ENCODE measurements at regions not wholly inside any gene's neighbourhood (a gene's known extent, or its start where the extent isn't known, plus 50 kb on each side); places are given as distances from the start of the nearest gene placed in this dataset.
A peak's percentile ranks its signal among the peaks of the same experiment; 100 is the strongest.

DNA sequence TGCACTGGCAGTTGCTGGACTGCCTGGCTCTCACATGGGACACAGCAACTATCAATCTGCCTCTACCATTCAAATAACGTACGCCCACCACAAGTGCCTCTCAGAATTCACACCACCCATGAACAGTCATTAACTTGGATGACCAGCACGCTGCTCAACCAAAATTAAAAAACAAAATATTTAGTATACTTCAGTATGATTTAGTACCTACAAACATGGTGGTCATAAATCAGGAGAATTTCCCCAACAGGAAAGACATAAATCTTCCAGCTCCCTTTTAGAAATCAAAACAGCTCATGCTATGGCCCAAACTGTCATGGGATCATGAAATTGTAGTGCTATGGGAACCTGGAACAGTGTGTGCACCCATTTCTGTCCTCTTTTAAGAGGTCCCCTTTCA is 317.4 kb upstream of the ETAA1 start:
- Histone ChIP-seq H3K27me3 (no peaks in the 10 kb centered on the region), H3K4me1 (no peaks in the 10 kb centered on the region), H3K36me3 (no peaks in the 10 kb centered on the region), H3K4me3 (no peak overlapping the region), H3K27ac (no peak overlapping the region), H3K9me3 (peaks cover 0 to 15% (median 0%) of the 10 kb centered on the region in 11 donors)
- no peak for DNase-seq
- ATAC-seq = no peak
- TF ChIP-seq, protein P1, sequence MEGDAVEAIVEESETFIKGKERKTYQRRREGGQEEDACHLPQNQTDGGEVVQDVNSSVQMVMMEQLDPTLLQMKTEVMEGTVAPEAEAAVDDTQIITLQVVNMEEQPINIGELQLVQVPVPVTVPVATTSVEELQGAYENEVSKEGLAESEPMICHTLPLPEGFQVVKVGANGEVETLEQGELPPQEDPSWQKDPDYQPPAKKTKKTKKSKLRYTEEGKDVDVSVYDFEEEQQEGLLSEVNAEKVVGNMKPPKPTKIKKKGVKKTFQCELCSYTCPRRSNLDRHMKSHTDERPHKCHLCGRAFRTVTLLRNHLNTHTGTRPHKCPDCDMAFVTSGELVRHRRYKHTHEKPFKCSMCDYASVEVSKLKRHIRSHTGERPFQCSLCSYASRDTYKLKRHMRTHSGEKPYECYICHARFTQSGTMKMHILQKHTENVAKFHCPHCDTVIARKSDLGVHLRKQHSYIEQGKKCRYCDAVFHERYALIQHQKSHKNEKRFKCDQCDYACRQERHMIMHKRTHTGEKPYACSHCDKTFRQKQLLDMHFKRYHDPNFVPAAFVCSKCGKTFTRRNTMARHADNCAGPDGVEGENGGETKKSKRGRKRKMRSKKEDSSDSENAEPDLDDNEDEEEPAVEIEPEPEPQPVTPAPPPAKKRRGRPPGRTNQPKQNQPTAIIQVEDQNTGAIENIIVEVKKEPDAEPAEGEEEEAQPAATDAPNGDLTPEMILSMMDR (IDR thresholded peaks at IDR 0.05) = no peak
- intact Hi-C loops (cut with DNase I) = no loop called here
- 63 to 64% methylated on average over 3 of the region's 3 CpGs for WGBS, 2 donors

DNA sequence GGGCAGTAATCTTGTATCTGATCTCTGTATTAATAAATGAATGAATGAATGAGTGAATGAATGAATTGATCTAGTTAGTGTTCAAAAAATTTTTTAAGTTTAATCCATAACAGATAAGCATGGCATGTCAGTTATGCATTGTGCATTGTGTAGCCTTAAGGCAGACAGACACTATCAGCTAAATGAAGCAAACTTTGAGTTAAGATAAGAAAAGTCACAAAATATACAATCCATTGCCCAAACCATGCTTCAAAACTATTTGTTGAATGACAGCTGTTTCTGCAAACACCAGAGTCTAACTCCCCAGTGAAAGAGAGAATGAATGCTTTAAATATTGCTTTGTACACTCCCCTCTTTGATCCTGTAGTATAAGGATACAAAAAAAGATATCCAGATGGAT is 314.3 kb upstream of the ETAA1 start:
- H3K4me1 ChIP-seq = no peaks in the 10 kb centered on the region
- no peaks in the 10 kb centered on the region for H3K36me3 ChIP-seq
- peaks cover 0 to 15% (median 0%) of the 10 kb centered on the region in 11 donors for H3K9me3 ChIP-seq
- TF ChIP-seq, protein P1 (IDR thresholded peaks at IDR 0.05) = no peak
- no peak for ATAC-seq
- no peak overlapping the region for H3K4me3 ChIP-seq
- intact Hi-C loops (cut with DNase I) = no loop called here
- no peak for DNase-seq
- H3K27ac ChIP-seq = no peak overlapping the region
- no peaks in the 10 kb centered on the region for H3K27me3 ChIP-seq

DNA sequence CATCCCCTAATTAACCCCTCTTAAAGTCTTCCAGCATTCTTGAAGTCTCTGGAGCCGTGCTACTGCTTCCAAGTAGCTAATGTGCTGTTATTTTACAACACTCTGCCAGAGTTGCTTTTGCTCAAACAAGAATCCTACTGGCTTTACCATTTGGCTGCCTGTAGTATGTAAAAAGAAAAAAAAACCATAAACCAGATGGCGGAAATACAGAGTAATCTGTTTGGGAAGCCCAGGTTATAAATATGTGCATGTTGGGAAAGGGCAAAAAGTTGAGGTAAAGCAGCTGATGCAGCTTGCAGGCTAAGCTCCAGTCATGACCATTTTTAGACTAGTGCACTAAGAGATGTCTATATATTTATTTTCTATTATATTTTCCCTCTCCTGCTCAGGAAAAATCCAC is 313.2 kb upstream of the ETAA1 start:
- TF ChIP-seq, protein P1 (IDR thresholded peaks at IDR 0.05) = no peak
- H3K27ac ChIP-seq = no peak overlapping the region
- H3K36me3 ChIP-seq = no peaks in the 10 kb centered on the region
- ATAC-seq = peak in 2 of 8 donors; percentile 28 to 42
- DNase-seq = no peak
- no peaks in the 10 kb centered on the region for H3K4me1 ChIP-seq
- H3K9me3 ChIP-seq = peaks cover 0 to 15% (median 0%) of the 10 kb centered on the region in 11 donors
- H3K27me3 ChIP-seq = peaks cover 0 to 4% (median 0%) of the 10 kb centered on the region in 7 donors
- WGBS, 2 donors = 53 to 63% methylated on average over 2 of the region's 2 CpGs
- intact Hi-C loops (cut with DNase I) = no loop called here
- no peak overlapping the region for H3K4me3 ChIP-seq

DNA sequence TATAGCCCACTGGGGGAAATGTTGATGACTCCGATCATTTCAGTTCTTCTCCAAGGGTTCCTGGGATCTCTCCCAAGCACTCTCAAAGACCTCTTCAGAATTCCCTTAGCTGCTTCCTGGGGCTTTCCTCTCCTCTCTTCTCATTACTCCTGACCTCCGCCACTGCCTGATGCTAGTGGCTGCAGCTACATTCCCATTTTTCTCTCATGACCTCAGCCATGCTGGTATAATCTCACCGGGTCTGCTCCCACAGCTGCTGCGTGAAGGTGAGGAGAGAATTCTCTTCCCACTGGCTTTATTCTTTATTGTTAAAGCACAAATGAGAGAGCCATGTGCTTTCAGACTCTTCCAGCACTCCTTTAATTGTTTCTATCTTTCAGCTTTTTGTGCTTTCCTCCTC is 312.0 kb upstream of the ETAA1 start:
- 77 to 86% methylated on average over 4 of the region's 4 CpGs for WGBS, 2 donors
- peaks cover 0 to 7% (median 0%) of the 10 kb centered on the region in 11 donors for H3K9me3 ChIP-seq
- intact Hi-C loops (cut with DNase I) = no loop called here
- H3K4me1 ChIP-seq = no peaks in the 10 kb centered on the region
- H3K27me3 ChIP-seq = peaks cover 0 to 4% (median 0%) of the 10 kb centered on the region in 7 donors
- no peak overlapping the region for H3K27ac ChIP-seq
- no peaks in the 10 kb centered on the region for H3K36me3 ChIP-seq
- ATAC-seq (no peak), DNase-seq (no peak)
- H3K4me3 ChIP-seq = no peak overlapping the region
- TF ChIP-seq, protein P1 (IDR thresholded peaks at IDR 0.05) = no peak

DNA sequence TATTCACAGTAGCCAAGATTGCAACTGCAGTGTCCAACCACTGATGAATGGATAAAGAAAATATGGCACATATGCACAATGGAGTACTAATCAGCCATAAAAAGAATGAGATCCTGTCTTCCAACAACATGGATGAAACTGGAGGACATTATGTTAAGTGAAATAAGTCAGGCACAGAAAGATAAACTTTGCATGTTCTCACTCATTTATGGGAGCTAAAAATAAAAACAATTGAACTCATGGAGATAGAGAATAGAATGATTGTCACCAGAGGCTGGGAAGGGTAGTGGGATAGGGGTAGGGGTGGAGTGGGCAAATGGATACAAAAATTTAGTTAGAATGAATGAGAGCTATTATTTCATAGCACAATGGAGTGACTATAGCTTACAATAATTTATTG is 305.5 kb upstream of the ETAA1 start:
- TF ChIP-seq, protein P1 (IDR thresholded peaks at IDR 0.05) = no peak
- no peak for DNase-seq
- Histone ChIP-seq H3K27me3 (peaks cover 0 to 6% (median 0%) of the 10 kb centered on the region in 7 donors), H3K4me1 (no peaks in the 10 kb centered on the region), H3K27ac (no peak overlapping the region), H3K9me3 (no peaks in the 10 kb centered on the region), H3K4me3 (no peak overlapping the region), H3K36me3 (no peaks in the 10 kb centered on the region)
- no peak for ATAC-seq
- intact Hi-C loops (cut with DNase I) = no loop called here
